K562 (cell line): ENCODE measurements at regions not wholly inside any gene's neighbourhood (a gene's known extent, or its start where the extent isn't known, plus 50 kb on each side); places are given as distances from the start of the nearest gene placed in this dataset.

Experiments
- ATAC-seq: fragments of 200-7000 bp; cut with Tn5 transposase; 3 replicates; pipeline ENCODE4 v1.9.1; 2020; ENCODE audit warnings: moderate library complexity
- BruUV-seq: library from RNA; stranded (reverse); fragments of 400-500 nt; replicated peaks from 2 replicates; lab custom pipeline; 2021; lab: Mats Ljungman, UMichigan
- CTCF ChIA-PET: fragments of 300-600 bp; formaldehyde crosslinking; extraction: SDS; loops from one replicate; lab custom pipeline; 2021; ENCODE audit warnings: low intra/inter-chr PET ratio; lab: Yijun Ruan, JAX
- POLR2A ChIA-PET: fragments of 300-600, 350-650 bp; sonication (Branson Sonifier 250); formaldehyde crosslinking; extraction: SDS; loops from one replicate; lab custom pipeline; 2021; ENCODE audit warnings: antibody characterized with exemption, inconsistent platforms; lab: Yijun Ruan, JAX
- DNase-seq, 4 experiments: peaks; one replicate each; pipeline versions ENCODE4 v3.0.0 to v3.0.0-alpha.2; 2011 to 2018; ENCODE audit warnings: low spot score in 3 of 4, mixed read lengths in 3 of 4; ENCODE audit errors: extremely low read depth in 1 of 4
- FAIRE-seq: peaks from 2 replicates; lab custom pipeline; 2011; peaks lifted over from hg19 to GRCh38; lab: Jason Lieb, UNC
- H2AFZ ChIP-seq: 2 replicates; pipeline ENCODE4 v1.6.0; 2011; ENCODE audit warnings: low read depth, low read length, control low read depth, inconsistent platforms
- H3K27ac ChIP-seq: fragments of 200-600 bp; 3 replicates; pipeline ENCODE4 v1.8.0; 2011; ENCODE audit warnings: low read depth, mild to moderate bottlenecking, control low read depth, inconsistent platforms, low read length, moderate library complexity, mixed read lengths; ENCODE audit errors: extremely low read depth
- H3K27me3 ChIP-seq, 2 experiments: fragments of 300-600 bp in 1 of 2; 2 replicates in 1 of 2; 3 replicates in 1 of 2; pipeline versions ENCODE4 v1.6.0 to v1.8.0; 2011; ENCODE audit warnings: inconsistent platforms in 2 of 2, low read length in 2 of 2, mild to moderate bottlenecking in 1 of 2, mixed read lengths in 1 of 2, moderate library complexity in 1 of 2; ENCODE audit not compliant: control insufficient read depth in 2 of 2, insufficient read depth in 2 of 2
- H3K36me3 ChIP-seq: fragments of 300-600 bp; 3 replicates; pipeline ENCODE4 v1.8.0; 2011; ENCODE audit warnings: mild to moderate bottlenecking, low read length, inconsistent platforms; ENCODE audit not compliant: control insufficient read depth, insufficient read depth
- H3K4me1 ChIP-seq, 2 experiments: fragments of 200-600 bp in 1 of 2; replicated peaks in 1 of 2; 2 replicates in 1 of 2; 3 replicates in 1 of 2; pipeline versions ENCODE4 v1.5.1 to v1.8.0; 2011; ENCODE audit warnings: inconsistent platforms in 2 of 2, low read length in 2 of 2, mild to moderate bottlenecking in 1 of 2, mixed read lengths in 1 of 2, moderate library complexity in 1 of 2; ENCODE audit not compliant: control insufficient read depth in 2 of 2, insufficient read depth in 2 of 2
- H3K4me2 ChIP-seq: 2 replicates; pipeline ENCODE4 v1.6.1; 2011; ENCODE audit warnings: low read length, control low read depth, inconsistent platforms, mixed read lengths; ENCODE audit not compliant: insufficient read depth
- H3K4me3 ChIP-seq: fragments of 200-600 bp; sonication (generic), shearing (Covaris generic); 2 replicates; pipeline ENCODE4 v1.5.1; 2016; ENCODE audit warnings: control low read depth, inconsistent platforms
- H3K79me2 ChIP-seq: fragments of 200-600 bp; 3 replicates; pipeline ENCODE4 v1.8.0; 2011; ENCODE audit warnings: low read length, inconsistent platforms; ENCODE audit not compliant: control insufficient read depth, insufficient read depth
- H3K9ac ChIP-seq, 2 experiments: 2 replicates each; pipeline versions ENCODE4 v1.6.0 to v1.6.1; 2011; ENCODE audit warnings: low read depth in 2 of 2, low read length in 2 of 2, control low read depth in 1 of 2, inconsistent platforms in 1 of 2, mild to moderate bottlenecking in 1 of 2, mixed read lengths in 1 of 2; ENCODE audit not compliant: insufficient read depth in 1 of 2
- H3K9me1 ChIP-seq: one replicate; pipeline ENCODE4 v1.6.0; 2011; ENCODE audit warnings: inconsistent platforms, mild to moderate bottlenecking, low read length, moderate library complexity; ENCODE audit not compliant: control insufficient read depth, insufficient read depth
- H3K9me3 ChIP-seq: replicated peaks from 2 replicates; pipeline ENCODE4 v1.5.1; 2011; ENCODE audit warnings: low read depth, low read length, inconsistent platforms; ENCODE audit not compliant: control insufficient read depth, insufficient read depth
- H4K20me1 ChIP-seq: replicated peaks from 2 replicates; pipeline ENCODE4 v1.6.1; 2011; ENCODE audit warnings: low read length, inconsistent platforms, mixed read lengths; ENCODE audit not compliant: control insufficient read depth, insufficient read depth
- ARID1B ChIP-seq: fragments of 450-650 bp; IDR thresholded peaks from 2 replicates; pipeline ENCODE4 v1.6.1; 2016; ENCODE audit warnings: antibody characterized with exemption, mild to moderate bottlenecking, inconsistent platforms
- CC2D1A ChIP-seq: fragments of 450-650 bp; IDR thresholded peaks from 2 replicates; pipeline ENCODE4 v1.6.1; 2017; ENCODE audit warnings: mild to moderate bottlenecking
- KAT8 ChIP-seq: fragments of 450-650 bp; IDR thresholded peaks from 2 replicates; pipeline ENCODE4 v1.6.1; 2016; ENCODE audit warnings: low read depth, mild to moderate bottlenecking
- MAFG ChIP-seq: fragments of 450-650 bp; conservative IDR thresholded peaks from 2 replicates; pipeline ENCODE4 v1.6.1; 2016; ENCODE audit warnings: missing genetic modification characterization, missing compliant biosample characterization
- PRDM10 ChIP-seq: fragments of 450-650 bp; IDR thresholded peaks from 2 replicates; pipeline ENCODE4 v1.6.1; 2018; ENCODE audit not compliant: partially characterized antibody
- RBM34 ChIP-seq: fragments of 200-400 bp; formaldehyde crosslinking; IDR thresholded peaks from 2 replicates; pipeline ENCODE4 v1.6.1; 2018; ENCODE audit warnings: low read length, borderline replicate concordance; ENCODE audit not compliant: insufficient read depth
- ZFP30 ChIP-seq: fragments of 250-450 bp; sonication (Bioruptor Pico); IDR thresholded peaks from 2 replicates; pipeline ENCODE4 v1.8.0; 2022; ENCODE audit warnings: moderate library complexity, mild to moderate bottlenecking, inconsistent platforms, borderline replicate concordance
- ZNF316 ChIP-seq: fragments of 450-650 bp; IDR thresholded peaks from 2 replicates; pipeline ENCODE4 v1.6.1; 2016
- ZNF699 ChIP-seq: fragments of 250-450 bp; sonication (Bioruptor Pico); IDR thresholded peaks from 2 replicates; pipeline ENCODE4 v1.8.0; 2021; ENCODE audit warnings: mild to moderate bottlenecking, moderate library complexity; ENCODE audit not compliant: insufficient replicate concordance
- WGBS: fragments of 100-300 bp; shearing (Covaris generic); methylation state at CpG from one replicate; pipeline ENCODE4 v1.1.6; 2016; ENCODE audit warnings: low coverage, mixed read lengths; ENCODE audit not compliant: insufficient coverage; ENCODE audit errors: missing lambda C conversion rate; 5-methylcytosine and 5-hydroxymethylcytosine counted together
- in situ Hi-C: fragments of 300-500 bp; cut with MboI; formaldehyde crosslinking; loops from 4 replicates; pipeline ENCODE4 v1.15.0; 2018; ENCODE audit warnings: inconsistent platforms, mixed read lengths
- intact Hi-C: fragments of 100-400 bp; cut with micrococcal nuclease; formaldehyde crosslinking; loops from 2 replicates; pipeline ENCODE4 v1.14.2; 2022

- 0% methylated on average over 1 of the region's 1 CpG for WGBS
- H3K79me2 ChIP-seq: no peaks in the 10 kb centered on the region
- no peak overlapping the region for H3K4me3 ChIP-seq
- no peak overlapping the region for H3K27ac ChIP-seq
- ChIA-PET CTCF (no interaction called here), POLR2A (no interaction called here)
- no peaks in the 10 kb centered on the region for H3K9me1 ChIP-seq
- H2AFZ ChIP-seq: no peak overlapping the region
- no peak overlapping the region for H3K4me2 ChIP-seq
- no peaks in the 10 kb centered on the region for H3K4me1 ChIP-seq
- FAIRE-seq: no peak
- H4K20me1 ChIP-seq: no peaks in the 10 kb centered on the region
- no peak for DNase-seq
- H3K27me3 ChIP-seq: no peaks in the 10 kb centered on the region
- no peak overlapping the region for H3K9ac ChIP-seq
- ATAC-seq: no peak
- in situ Hi-C loops (no loop called here), intact Hi-C loops (no loop called here)
- TF ChIP-seq KAT8 (no peak), MAFG (tag) (peak; percentile 35), ZNF316 (peak; percentile 14; the same call in 1 of the 2 replicates)
- BruUV-seq: no TSS peak
- H3K9me3 ChIP-seq: no peaks in the 10 kb centered on the region; the same call in 1 of the 2 replicates
- no peaks in the 10 kb centered on the region for H3K36me3 ChIP-seq
Observed at GRCh38 chr5:97835112-97835511, 652.1 kb upstream of the RIOK2 start.

GRCh38 chr5:97836816-97837215 lies 653.8 kb upstream of the RIOK2 start:
- Histone ChIP-seq H4K20me1 (no peaks in the 10 kb centered on the region), H3K27ac (no peak overlapping the region), H3K9ac (no peak overlapping the region), H3K27me3 (no peaks in the 10 kb centered on the region), H3K79me2 (no peaks in the 10 kb centered on the region), H3K36me3 (no peaks in the 10 kb centered on the region), H3K4me3 (no peak overlapping the region), H3K9me3 (no peaks in the 10 kb centered on the region; the same call in 1 of the 2 replicates), H3K4me1 (no peaks in the 10 kb centered on the region), H3K9me1 (no peaks in the 10 kb centered on the region), H3K4me2 (no peak overlapping the region), H2AFZ (no peak overlapping the region)
- CTCF ChIA-PET: no interaction called here
- ATAC-seq (no peak), DNase-seq (no peak), FAIRE-seq (no peak)
- in situ Hi-C loops: no loop called here
- 0% methylated on average over 4 of the region's 4 CpGs for WGBS
- intact Hi-C loops: no loop called here
- BruUV-seq: no TSS peak
- POLR2A ChIA-PET: no interaction called here
- TF ChIP-seq CC2D1A (no peak), ZFP30 (CRISPR knock-in tag) (no peak), PRDM10 (no peak), RBM34 (no peak), ARID1B (no peak), ZNF699 (CRISPR knock-in tag) (no peak)
